Adrenal gland (tissue), 5 donors: ENCODE measurements at regions not wholly inside any gene's neighbourhood (a gene's known extent, or its start where the extent isn't known, plus 50 kb on each side); places are given as distances from the start of the nearest gene placed in this dataset.

Source experiments
- CTCF ChIP-seq, 6 experiments: fragments of 450-650 bp in 4 of 6; fragments of 200-600 bp in 2 of 6; sonication (generic) in 1 of 6; IDR thresholded peaks; 1 replicate in 5 of 6; 2 replicates in 1 of 6; pipeline versions ENCODE4 v1.5.1 to v1.8.0; 2016 to 2021; ENCODE audit warnings: antibody characterized with exemption in 6 of 6, mild to moderate bottlenecking in 2 of 6, moderate library complexity in 1 of 6
- POLR2A ChIP-seq, 2 donors: fragments of 450-650 bp; IDR thresholded peaks; one replicate each; pipeline ENCODE4 v1.6.1; 2017; ENCODE audit warnings: antibody characterized with exemption in 2 of 2, mild to moderate bottlenecking in 2 of 2, moderate library complexity in 1 of 2
- donor health status: DM: no; HTN: no; CAD: no.

GRCh38 chr6:106759112-106759511 is 129.7 kb downstream of the QRSL1 start:
- TF ChIP-seq POLR2A (IDR thresholded peaks at IDR 0.05) (no peak), CTCF (IDR thresholded peaks at IDR 0.05) (no peak)
